HG02610 (cell line): ENCODE measurements at regions not wholly inside any gene's neighbourhood (a gene's known extent, or its start where the extent isn't known, plus 50 kb on each side); places are given as distances from the start of the nearest gene placed in this dataset.
"Not testable (repeated sequence)": the region's sequence is repeated elsewhere in the genome, so short reads cannot be mapped to it uniquely, and the experiment has no call there.

Experiments
- ATAC-seq: cut with Tn5 transposase; IDR thresholded peaks from one replicate; pipeline ENCODE4 v1.9.1; 2021; ENCODE audit warnings: mild to moderate bottlenecking, moderate library complexity; ENCODE audit not compliant: unreplicated experiment

- ATAC-seq: no peak
These were observed 302.6 kb upstream of the NRSN1 start for GRCh38 chr6:23823421-23823820.

- ATAC-seq: peak; percentile 50
These were observed 299.4 kb upstream of the NRSN1 start for GRCh38 chr6:23826572-23826971.

GRCh38 chr6:23828861-23829260 lies 297.2 kb upstream of the NRSN1 start:
- ATAC-seq: no peak

- ATAC-seq: no peak
These were observed 284.9 kb upstream of the NRSN1 start for GRCh38 chr6:23841116-23841515.

- ATAC-seq: no peak
These were observed 283.3 kb upstream of the NRSN1 start for GRCh38 chr6:23842760-23843159.

GRCh38 chr6:23851522-23851921 lies 274.5 kb upstream of the NRSN1 start:
- ATAC-seq: no peak

- ATAC-seq: not testable (repeated sequence)
These were observed 272.4 kb upstream of the NRSN1 start for GRCh38 chr6:23853566-23854133.

- ATAC-seq: not testable (repeated sequence)
These were observed 271.9 kb upstream of the NRSN1 start for GRCh38 chr6:23854154-23854553.

GRCh38 chr6:23855497-23856116 lies 270.4 kb upstream of the NRSN1 start:
- ATAC-seq: no peak

GRCh38 chr6:23870496-23870895 lies 255.5 kb upstream of the NRSN1 start:
- no peak for ATAC-seq

- ATAC-seq: no peak
These were observed 252.9 kb upstream of the NRSN1 start for GRCh38 chr6:23873161-23873560.

GRCh38 chr6:23875006-23875405 lies 251.0 kb upstream of the NRSN1 start:
- ATAC-seq: no peak

GRCh38 chr6:23879816-23880215 lies 246.2 kb upstream of the NRSN1 start:
- no peak for ATAC-seq

- ATAC-seq: no peak
These were observed 235.3 kb upstream of the NRSN1 start for GRCh38 chr6:23890543-23891227.

- no peak for ATAC-seq
These were observed 220.7 kb upstream of the NRSN1 start for GRCh38 chr6:23905133-23905815.

- no peak for ATAC-seq
These were observed 215.6 kb upstream of the NRSN1 start for GRCh38 chr6:23910420-23910819.

GRCh38 chr6:23927935-23928334 lies 198.1 kb upstream of the NRSN1 start:
- no peak for ATAC-seq

- ATAC-seq: no peak
These were observed 196.8 kb upstream of the NRSN1 start for GRCh38 chr6:23929201-23929600.

- no peak for ATAC-seq
These were observed 185.5 kb upstream of the NRSN1 start for GRCh38 chr6:23940466-23940865.

GRCh38 chr6:23951691-23952090 lies 174.3 kb upstream of the NRSN1 start:
- no peak for ATAC-seq

GRCh38 chr6:23952245-23952644 lies 173.8 kb upstream of the NRSN1 start:
- ATAC-seq: no peak

GRCh38 chr6:23953976-23954375 lies 172.0 kb upstream of the NRSN1 start:
- no peak for ATAC-seq
